ENCODE measurements at regions not wholly inside any gene's neighbourhood (a gene's known extent, or its start where the extent isn't known, plus 50 kb on each side); places are given as distances from the start of the nearest gene placed in this dataset.

DNA sequence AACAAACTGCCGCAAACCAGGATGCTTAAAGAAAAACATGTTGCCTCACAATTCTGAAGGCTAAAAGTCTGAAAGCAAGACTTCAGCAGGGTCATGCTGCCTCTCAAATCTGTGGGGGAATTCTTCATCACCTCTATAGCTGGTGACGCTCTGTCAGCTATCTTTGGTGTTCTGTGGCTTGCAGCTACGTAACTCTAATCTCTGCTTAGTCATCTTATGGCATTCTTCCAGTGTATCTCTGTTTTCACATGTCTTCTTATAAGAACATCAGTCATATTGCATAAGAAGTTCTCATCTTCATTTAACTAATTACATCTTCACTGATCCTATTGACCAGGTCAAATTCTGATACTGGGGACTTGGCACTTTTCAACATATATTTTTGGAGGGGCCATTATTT, 243.0 kb downstream of the CDH10 start:
- no peak for TF ChIP-seq CTCF (IDR thresholded peaks at IDR 0.05; ENCODE audit: low read length)
- no peak for TF ChIP-seq EZH2 (IDR thresholded peaks at IDR 0.05; ENCODE audit: borderline replicate concordance, low read length)
